ENCODE measurements at regions not wholly inside any gene's neighbourhood (a gene's known extent, or its start where the extent isn't known, plus 50 kb on each side); places are given as distances from the start of the nearest gene placed in this dataset.

GRCh38 chr11:37519781-37520180, 921.7 kb upstream of the RAG2 start:
- DNase-seq: no peak

- no peak for DNase-seq
Observed at GRCh38 chr11:37512156-37512780, 914.2 kb upstream of the RAG2 start.

GRCh38 chr11:37511425-37511933, 913.4 kb upstream of the RAG2 start:
- no peak for DNase-seq

GRCh38 chr11:37509506-37509905, 911.5 kb upstream of the RAG2 start:
- DNase-seq: no peak

GRCh38 chr11:37506531-37506930, 908.5 kb upstream of the RAG2 start:
- DNase-seq: no peak

- no peak for DNase-seq
Observed at GRCh38 chr11:37505406-37505805, 907.4 kb upstream of the RAG2 start.

- DNase-seq: no peak
Observed at GRCh38 chr11:37504921-37505320, 906.9 kb upstream of the RAG2 start.

GRCh38 chr11:37504060-37504611, 906.1 kb upstream of the RAG2 start:
- no peak for DNase-seq

GRCh38 chr11:37503411-37504059, 905.5 kb upstream of the RAG2 start:
- DNase-seq: no peak

- no peak for DNase-seq
Observed at GRCh38 chr11:37502202-37502601, 904.2 kb upstream of the RAG2 start.

- DNase-seq: no peak
Observed at GRCh38 chr11:37500425-37500824, 902.4 kb upstream of the RAG2 start.

- DNase-seq: no peak
Observed at GRCh38 chr11:37497326-37497725, 899.3 kb upstream of the RAG2 start.

- DNase-seq: no peak
Observed at GRCh38 chr11:37496201-37496600, 898.2 kb upstream of the RAG2 start.

- no peak for DNase-seq
Observed at GRCh38 chr11:37484298-37484697, 886.3 kb upstream of the RAG2 start.

- no peak for DNase-seq
Observed at GRCh38 chr11:37483761-37484160, 885.7 kb upstream of the RAG2 start.

- DNase-seq: peak; percentile 8 to 14
Observed at GRCh38 chr11:37474889-37475288, 876.9 kb upstream of the RAG2 start.

GRCh38 chr11:37468344-37468743, 870.3 kb upstream of the RAG2 start:
- DNase-seq: no peak

- no peak for DNase-seq
Observed at GRCh38 chr11:37465221-37465620, 867.2 kb upstream of the RAG2 start.

GRCh38 chr11:37459456-37459855, 861.4 kb upstream of the RAG2 start:
- DNase-seq: no peak

GRCh38 chr11:37456746-37457145, 858.7 kb upstream of the RAG2 start:
- no peak for DNase-seq

- DNase-seq: no peak
Observed at GRCh38 chr11:37451903-37452302, 853.9 kb upstream of the RAG2 start.

GRCh38 chr11:37450613-37451012, 852.6 kb upstream of the RAG2 start:
- DNase-seq: no peak

- DNase-seq: peak; percentile 14 to 32
Observed at GRCh38 chr11:37449146-37449545, 851.1 kb upstream of the RAG2 start.
